WTC11 (cell line): ENCODE measurements at regions not wholly inside any gene's neighbourhood (a gene's known extent, or its start where the extent isn't known, plus 50 kb on each side); places are given as distances from the start of the nearest gene placed in this dataset.

ENCODE experiments used
- ATAC-seq: fragments of 200-7000 bp; cut with Tn5 transposase; 2 replicates; pipeline ENCODE4 v1.10.0; 2021; ENCODE audit warnings: mild to moderate bottlenecking, moderate library complexity
- CTCF ChIA-PET: fragments of 300-600 bp; sonication (Branson Sonifier 250); formaldehyde crosslinking; loops from one replicate; lab custom pipeline; 2021; ENCODE audit warnings: antibody characterized with exemption; lab: Charles Lee
- POLR2A ChIA-PET: fragments of 350-600 bp; sonication (Branson Sonifier 250); formaldehyde crosslinking; loops from one replicate; lab custom pipeline; 2021; ENCODE audit warnings: antibody characterized with exemption; lab: Charles Lee
- DNase-seq: peaks from one replicate; pipeline ENCODE4 v3.0.0; 2021; ENCODE audit warnings: low spot score
- H3K27ac Mint-ChIP-seq: 2 replicates; pipeline ENCODE4 v1.8.0; 2021; ENCODE audit warnings: mixed read lengths
- H3K27me3 Mint-ChIP-seq: 2 replicates; pipeline ENCODE4 v1.8.0; 2021; ENCODE audit warnings: low read depth, mild to moderate bottlenecking, moderate library complexity, mixed read lengths
- H3K36me3 Mint-ChIP-seq: 2 replicates; pipeline ENCODE4 v1.8.0; 2021; ENCODE audit warnings: mixed read lengths
- H3K4me1 Mint-ChIP-seq: 2 replicates; pipeline ENCODE4 v1.8.0; 2022; ENCODE audit warnings: mixed read lengths
- H3K4me3 Mint-ChIP-seq: 2 replicates; pipeline ENCODE4 v1.8.0; 2021; ENCODE audit warnings: mild to moderate bottlenecking, moderate library complexity, mixed read lengths
- H3K9me3 Mint-ChIP-seq: 2 replicates; pipeline ENCODE4 v1.8.0; 2021; ENCODE audit warnings: mixed read lengths
- ATF2 ChIP-seq: sonication (generic); formaldehyde crosslinking; IDR thresholded peaks from 2 replicates; pipeline ENCODE4 v1.8.1; 2022; ENCODE audit warnings: low read depth, missing genetic modification reagents, borderline replicate concordance
- ATF3 ChIP-seq: sonication (generic); formaldehyde crosslinking; conservative IDR thresholded peaks from 2 replicates; pipeline ENCODE4 v1.8.1; 2022; ENCODE audit warnings: mild to moderate bottlenecking, missing genetic modification reagents
- ATF6 ChIP-seq: sonication (generic); formaldehyde crosslinking; IDR thresholded peaks from 2 replicates; pipeline ENCODE4 v1.8.1; 2023; ENCODE audit warnings: mild to moderate bottlenecking, missing genetic modification reagents
- CBFB ChIP-seq: sonication (generic); formaldehyde crosslinking; IDR thresholded peaks from 2 replicates; pipeline ENCODE4 v1.8.1; 2022; ENCODE audit warnings: mild to moderate bottlenecking, low read depth, missing genetic modification reagents
- CREM ChIP-seq: sonication (generic); formaldehyde crosslinking; IDR thresholded peaks from 2 replicates; pipeline ENCODE4 v1.8.1; 2022; ENCODE audit warnings: mild to moderate bottlenecking, missing genetic modification reagents, moderate library complexity
- EMX1 ChIP-seq: fragments of 250-450 bp; sonication (Bioruptor Pico); IDR thresholded peaks from 2 replicates; pipeline ENCODE4 v1.8.0; 2021; ENCODE audit warnings: mild to moderate bottlenecking
- FOXK1 ChIP-seq: sonication (generic); formaldehyde crosslinking; IDR thresholded peaks from 2 replicates; pipeline ENCODE4 v1.8.0; 2022; ENCODE audit warnings: mild to moderate bottlenecking, moderate library complexity, missing genetic modification reagents
- GRHL2 ChIP-seq: fragments of 250-450 bp; sonication (Bioruptor Pico); IDR thresholded peaks from 2 replicates; pipeline ENCODE4 v1.8.0; 2022; ENCODE audit warnings: mild to moderate bottlenecking, moderate library complexity; ENCODE audit not compliant: insufficient replicate concordance, severe bottlenecking
- JUN ChIP-seq: sonication (generic); formaldehyde crosslinking; IDR thresholded peaks from 2 replicates; pipeline ENCODE4 v1.8.0; 2023; ENCODE audit warnings: mild to moderate bottlenecking, missing genetic modification reagents
- MXD4 ChIP-seq: fragments of 250-450 bp; sonication (Bioruptor Pico); IDR thresholded peaks from 2 replicates; pipeline ENCODE4 v1.8.0; 2021; ENCODE audit warnings: mild to moderate bottlenecking, moderate library complexity, borderline replicate concordance
- NFE2L1 ChIP-seq: sonication (generic); formaldehyde crosslinking; IDR thresholded peaks from 2 replicates; pipeline ENCODE4 v1.8.1; 2023; ENCODE audit warnings: missing genetic modification reagents
- PREB ChIP-seq: sonication (generic); formaldehyde crosslinking; IDR thresholded peaks from 2 replicates; pipeline ENCODE4 v1.8.1; 2022; ENCODE audit warnings: mild to moderate bottlenecking, missing genetic modification reagents, moderate library complexity, borderline replicate concordance
- PRRX2 ChIP-seq: fragments of 250-450 bp; sonication (Bioruptor Pico); IDR thresholded peaks from 2 replicates; pipeline ENCODE4 v1.8.0; 2021; ENCODE audit warnings: mild to moderate bottlenecking
- SP1 ChIP-seq: sonication (generic); formaldehyde crosslinking; conservative IDR thresholded peaks from 2 replicates; pipeline ENCODE4 v1.8.1; 2022; ENCODE audit warnings: missing genetic modification reagents
- TEAD4 ChIP-seq: sonication (generic); formaldehyde crosslinking; IDR thresholded peaks from 2 replicates; pipeline ENCODE4 v1.8.0; 2022; ENCODE audit warnings: mild to moderate bottlenecking, missing genetic modification reagents
- TP53 ChIP-seq: sonication (generic); formaldehyde crosslinking; IDR thresholded peaks from 2 replicates; pipeline ENCODE4 v1.8.1; 2023; ENCODE audit warnings: mild to moderate bottlenecking, missing genetic modification reagents
- ZNF138 ChIP-seq: sonication (generic); formaldehyde crosslinking; conservative IDR thresholded peaks from 2 replicates; pipeline ENCODE4 v1.8.1; 2022; ENCODE audit warnings: mild to moderate bottlenecking, moderate library complexity, missing genetic modification reagents
- ZNF219 ChIP-seq: sonication (generic); formaldehyde crosslinking; IDR thresholded peaks from 2 replicates; pipeline ENCODE4 v1.8.0; 2023; ENCODE audit warnings: missing genetic modification reagents, mild to moderate bottlenecking, borderline replicate concordance
- ZNF232 ChIP-seq: sonication (generic); formaldehyde crosslinking; IDR thresholded peaks from 2 replicates; pipeline ENCODE4 v1.8.0; 2022; ENCODE audit warnings: mild to moderate bottlenecking, missing genetic modification reagents
- ZNF263 ChIP-seq: sonication (generic); formaldehyde crosslinking; IDR thresholded peaks from 2 replicates; pipeline ENCODE4 v1.8.1; 2022; ENCODE audit warnings: low read depth, mild to moderate bottlenecking, moderate library complexity, missing genetic modification reagents
- ZNF281 ChIP-seq: sonication (generic); formaldehyde crosslinking; IDR thresholded peaks from 2 replicates; pipeline ENCODE4 v1.8.0; 2023; ENCODE audit warnings: mild to moderate bottlenecking, missing genetic modification reagents
- ZNF317 ChIP-seq: sonication (generic); formaldehyde crosslinking; IDR thresholded peaks from 2 replicates; pipeline ENCODE4 v1.8.1; 2023; ENCODE audit warnings: low read depth, mild to moderate bottlenecking, moderate library complexity, missing genetic modification reagents, borderline replicate concordance
- ZNF512 ChIP-seq: sonication (generic); formaldehyde crosslinking; IDR thresholded peaks from 2 replicates; pipeline ENCODE4 v1.8.1; 2022; ENCODE audit warnings: missing genetic modification reagents, borderline replicate concordance
- ZNF671 ChIP-seq: fragments of 250-450 bp; sonication (Bioruptor Pico); IDR thresholded peaks from 2 replicates; pipeline ENCODE4 v1.8.0; 2021; ENCODE audit warnings: mild to moderate bottlenecking
- ZSCAN18 ChIP-seq: fragments of 250-450 bp; sonication (Bioruptor Pico); IDR thresholded peaks from 2 replicates; pipeline ENCODE4 v2.1.2; 2022; ENCODE audit warnings: mild to moderate bottlenecking, moderate library complexity

- no peak for TF ChIP-seq ATF6 (CRISPR knock-in tag)
- TF ChIP-seq ZNF281 (CRISPR knock-in tag) = no peak
- no peak for TF ChIP-seq ATF3
- TF ChIP-seq ZSCAN18 (CRISPR knock-in tag) = no peak
- TF ChIP-seq ZNF219 (CRISPR knock-in tag) = no peak
- TF ChIP-seq GRHL2 (CRISPR knock-in tag) = no peak
- TF ChIP-seq SP1 (CRISPR knock-in tag) = no peak
- TF ChIP-seq CREM = no peak
- TF ChIP-seq EMX1 (CRISPR knock-in tag) = no peak
- TF ChIP-seq ZNF317 (CRISPR knock-in tag) = no peak
Measured at GRCh38 chr3:106206613-106207012, 337.8 kb upstream of the CBLB start (continued).

- no peak for TF ChIP-seq TP53 (CRISPR knock-in tag)
- TF ChIP-seq ZNF263 (CRISPR knock-in tag) = no peak
- no peak for TF ChIP-seq JUN (CRISPR knock-in tag)
- TF ChIP-seq PRRX2 (CRISPR knock-in tag) = no peak
- TF ChIP-seq ZNF232 = no peak
- CTCF ChIA-PET = interaction anchor here (0.6 kb wide), 1 partner anchor 305 kb away, joined by 4 read pairs; no protein-coding TSS in a partner anchor
- H3K27me3 Mint-ChIP-seq = no peaks in the 10 kb centered on the region
- ATAC-seq (no peak), DNase-seq (no peak)
- peaks cover 12% of the 10 kb centered on the region for H3K4me1 Mint-ChIP-seq
- POLR2A ChIA-PET = no interaction called here
- H3K9me3 Mint-ChIP-seq = peaks cover 13% of the 10 kb centered on the region
- H3K36me3 Mint-ChIP-seq = peaks cover 8% of the 10 kb centered on the region
- no peak overlapping the region for H3K27ac Mint-ChIP-seq
- no peak overlapping the region for H3K4me3 Mint-ChIP-seq
Measured at GRCh38 chr3:106208251-106208650, 339.4 kb upstream of the CBLB start.

GRCh38 chr3:106208967-106209366 lies 340.2 kb upstream of the CBLB start:
- POLR2A ChIA-PET = no interaction called here
- DNase-seq = no peak
- Mint-ChIP-seq H3K27me3 (no peaks in the 10 kb centered on the region), H3K36me3 (peaks cover 8% of the 10 kb centered on the region), H3K4me3 (no peak overlapping the region), H3K4me1 (peaks cover 12% of the 10 kb centered on the region), H3K9me3 (peaks cover 9% of the 10 kb centered on the region), H3K27ac (no peak overlapping the region)
- no peak for ATAC-seq
- CTCF ChIA-PET = no interaction called here
- TF ChIP-seq ZNF671 (CRISPR knock-in tag) (no peak), ZNF317 (CRISPR knock-in tag) (no peak), TEAD4 (CRISPR knock-in tag) (no peak), ZNF512 (CRISPR knock-in tag) (no peak), ZNF138 (no peak), ATF2 (CRISPR knock-in tag) (no peak), PREB (CRISPR knock-in tag) (no peak), ZNF263 (CRISPR knock-in tag) (no peak), MXD4 (CRISPR knock-in tag) (no peak), FOXK1 (no peak), NFE2L1 (CRISPR knock-in tag) (no peak), JUN (CRISPR knock-in tag) (no peak), PRRX2 (CRISPR knock-in tag) (no peak), CBFB (CRISPR knock-in tag) (no peak)
